GM10266 (cell line): ENCODE measurements at regions not wholly inside any gene's neighbourhood (a gene's known extent, or its start where the extent isn't known, plus 50 kb on each side); places are given as distances from the start of the nearest gene placed in this dataset.

Experiments used
- DNase-seq: peaks from one replicate; pipeline ENCODE4 v3.0.0; 2012; ENCODE audit errors: extremely low spot score
- TF ChIP-seq, protein P1 (sequence below): IDR thresholded peaks from 2 replicates; pipeline ENCODE4 v1.5.1; 2012; ENCODE audit warnings: mild to moderate bottlenecking, low read depth; ENCODE audit not compliant: control insufficient read depth, insufficient read depth; ENCODE audit errors: missing control alignments

DNA sequence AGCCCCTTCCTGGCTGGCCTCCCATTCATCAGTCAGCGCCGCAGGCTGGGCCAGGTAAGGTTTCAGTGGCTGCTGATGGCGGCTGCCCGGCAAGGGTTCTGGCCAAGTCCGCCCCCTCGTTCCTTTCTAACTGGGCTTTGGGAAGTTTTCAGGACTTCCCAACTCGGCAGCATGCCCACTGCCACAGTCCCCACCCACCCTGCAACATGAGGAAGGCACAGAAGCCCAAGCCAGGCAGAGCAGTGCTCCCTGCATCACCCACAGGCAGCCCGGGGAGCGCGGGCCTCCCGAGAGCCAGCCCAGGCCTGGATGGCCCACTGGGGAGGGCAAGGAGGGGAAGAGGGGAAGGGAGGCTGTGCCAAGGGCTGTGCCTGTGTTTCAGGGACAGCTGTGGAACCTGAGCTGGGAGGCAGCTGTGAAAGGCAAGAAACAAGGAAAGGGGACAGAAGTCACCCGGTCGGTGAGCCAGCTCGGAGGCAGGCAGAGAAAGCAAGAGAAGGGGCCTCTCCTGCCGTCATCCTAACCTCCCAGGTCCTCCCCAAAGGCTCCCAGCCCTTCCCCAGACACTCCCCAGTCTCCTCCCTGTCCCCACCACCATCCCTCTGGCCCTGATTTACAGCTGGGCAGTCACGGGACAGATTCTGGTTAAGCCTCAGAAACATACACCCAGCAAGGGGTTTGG, 73.9 kb downstream of the CPN2 start:
- TF ChIP-seq, protein P1, sequence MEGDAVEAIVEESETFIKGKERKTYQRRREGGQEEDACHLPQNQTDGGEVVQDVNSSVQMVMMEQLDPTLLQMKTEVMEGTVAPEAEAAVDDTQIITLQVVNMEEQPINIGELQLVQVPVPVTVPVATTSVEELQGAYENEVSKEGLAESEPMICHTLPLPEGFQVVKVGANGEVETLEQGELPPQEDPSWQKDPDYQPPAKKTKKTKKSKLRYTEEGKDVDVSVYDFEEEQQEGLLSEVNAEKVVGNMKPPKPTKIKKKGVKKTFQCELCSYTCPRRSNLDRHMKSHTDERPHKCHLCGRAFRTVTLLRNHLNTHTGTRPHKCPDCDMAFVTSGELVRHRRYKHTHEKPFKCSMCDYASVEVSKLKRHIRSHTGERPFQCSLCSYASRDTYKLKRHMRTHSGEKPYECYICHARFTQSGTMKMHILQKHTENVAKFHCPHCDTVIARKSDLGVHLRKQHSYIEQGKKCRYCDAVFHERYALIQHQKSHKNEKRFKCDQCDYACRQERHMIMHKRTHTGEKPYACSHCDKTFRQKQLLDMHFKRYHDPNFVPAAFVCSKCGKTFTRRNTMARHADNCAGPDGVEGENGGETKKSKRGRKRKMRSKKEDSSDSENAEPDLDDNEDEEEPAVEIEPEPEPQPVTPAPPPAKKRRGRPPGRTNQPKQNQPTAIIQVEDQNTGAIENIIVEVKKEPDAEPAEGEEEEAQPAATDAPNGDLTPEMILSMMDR: no peak
- no peak for DNase-seq

DNA sequence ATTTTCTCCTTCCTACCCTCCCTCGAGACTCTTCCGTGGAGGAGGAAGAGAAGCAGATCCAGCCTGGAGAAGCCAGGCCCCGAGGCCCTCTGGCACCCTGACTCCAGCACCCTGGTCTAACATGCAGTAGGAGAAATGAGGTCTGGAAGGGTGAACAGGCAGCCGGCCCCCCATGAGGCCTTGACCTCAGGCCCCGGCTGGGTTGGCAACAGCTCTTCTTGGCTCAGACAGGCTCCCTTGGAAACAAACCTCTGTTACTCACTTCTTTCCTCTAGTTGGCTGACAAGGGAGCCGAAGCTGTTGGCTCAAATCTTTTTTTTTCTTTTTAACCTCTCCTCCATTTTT, 73.4 kb downstream of the CPN2 start:
- TF ChIP-seq, protein P1: no peak
- DNase-seq: no peak

DNA sequence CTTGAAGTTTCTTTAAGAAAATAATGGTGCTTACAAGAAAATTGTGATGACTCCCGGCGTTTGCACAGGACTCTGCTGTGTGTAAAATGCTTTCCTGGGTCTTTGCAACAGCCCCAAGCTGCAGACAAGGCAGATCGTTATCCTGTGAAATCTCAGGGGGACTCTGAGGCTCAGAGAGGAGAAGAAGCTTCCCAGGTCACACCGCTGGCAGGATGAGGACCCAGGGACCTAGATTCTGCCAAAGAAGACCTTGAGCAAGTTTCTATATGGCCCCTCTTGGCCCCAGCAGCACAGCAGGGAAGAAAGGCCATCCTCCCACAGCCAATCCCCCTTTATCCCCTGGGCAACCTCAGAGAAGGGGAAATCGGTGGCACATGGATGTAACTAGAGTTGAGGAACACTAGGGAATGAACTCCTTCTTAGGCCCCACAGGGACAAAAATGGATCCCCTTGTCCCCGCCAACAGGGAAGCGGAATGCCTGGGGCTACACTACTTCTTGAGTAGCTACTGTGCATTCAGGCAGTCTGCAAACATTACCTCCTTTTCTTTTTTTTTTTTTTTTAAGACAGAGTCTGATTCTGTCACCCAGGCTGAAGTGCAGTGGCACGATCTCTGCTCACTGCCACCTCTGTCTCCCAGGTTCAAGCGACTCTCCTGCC, 72.8 kb downstream of the CPN2 start:
- DNase-seq: no peak
- TF ChIP-seq, protein P1: no peak

DNA sequence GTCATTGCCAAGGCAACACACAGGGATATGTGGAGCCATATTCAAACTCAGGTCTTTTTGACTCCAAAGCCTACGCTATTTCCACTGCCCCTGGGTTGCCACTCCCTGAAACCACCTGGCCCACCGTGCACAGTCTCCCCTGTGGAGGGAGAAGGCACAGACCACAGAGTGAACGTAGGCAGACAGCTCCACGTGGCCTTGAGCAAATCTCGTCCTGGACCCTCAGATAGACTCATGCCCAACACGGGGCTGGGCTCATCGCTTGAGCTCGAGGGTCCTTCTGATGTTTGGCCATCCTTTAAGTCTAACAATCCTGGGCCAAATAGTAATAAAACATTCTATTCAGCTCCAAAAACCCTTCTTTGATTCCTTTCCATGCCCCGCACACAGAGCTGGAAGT, 72.0 kb downstream of the CPN2 start:
- DNase-seq: no peak
- TF ChIP-seq, protein P1: no peak

DNA sequence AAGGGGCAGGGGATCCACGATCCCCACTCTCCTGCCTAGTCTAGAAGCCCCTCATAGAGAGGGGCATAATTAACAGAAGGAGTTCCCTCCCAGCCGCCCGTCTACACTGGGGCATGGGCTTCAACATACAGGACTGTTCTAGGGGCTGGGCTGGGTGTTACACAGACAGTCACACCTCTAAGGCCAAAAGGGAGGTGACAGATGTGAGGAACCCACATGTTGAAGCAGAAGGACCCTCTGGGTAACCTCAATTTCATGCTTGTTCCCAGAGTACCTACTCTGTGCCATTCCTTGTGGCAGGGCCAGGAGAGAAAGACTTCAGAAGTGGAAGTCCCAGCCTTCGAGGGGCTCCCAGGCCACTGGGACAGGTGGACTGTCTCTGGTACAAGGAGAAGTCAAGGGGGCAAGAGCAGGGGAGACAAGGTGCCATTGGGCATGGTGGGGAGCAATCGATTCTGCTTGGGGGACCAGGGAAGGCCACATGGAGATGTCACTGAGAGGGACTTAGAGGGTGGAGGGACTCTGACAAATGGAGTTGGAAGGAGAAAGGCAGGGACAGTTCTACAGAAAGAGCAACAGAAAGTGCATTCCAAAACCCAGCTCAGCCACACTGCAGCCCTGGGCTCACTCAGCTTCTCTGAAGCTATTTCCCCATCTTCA, 71.3 kb downstream of the CPN2 start:
- DNase-seq: no peak

DNA sequence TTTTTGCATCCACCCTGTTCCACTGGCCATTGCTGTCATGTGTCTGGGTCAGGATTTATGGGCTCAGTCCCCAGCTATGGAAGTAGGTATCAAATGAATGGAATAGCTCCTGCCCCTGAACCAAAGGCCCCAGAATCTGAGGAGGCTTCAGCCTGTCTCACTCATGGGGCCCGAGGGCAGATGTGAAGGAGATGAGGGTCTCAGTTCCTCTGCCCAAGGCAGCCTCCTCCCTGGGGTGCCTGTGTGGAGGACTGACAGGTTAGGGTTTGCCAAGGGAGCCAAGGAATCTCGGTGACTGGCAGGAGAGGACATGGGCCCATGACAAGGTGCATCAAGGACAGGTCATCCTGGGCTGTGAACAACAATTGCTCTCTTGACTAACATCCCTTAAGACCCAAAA, 70.4 kb downstream of the CPN2 start:
- TF ChIP-seq, protein P1: no peak
- no peak for DNase-seq

More for the DNA sequence above, 71.3 kb downstream of the CPN2 start:
- TF ChIP-seq, protein P1: no peak

DNA sequence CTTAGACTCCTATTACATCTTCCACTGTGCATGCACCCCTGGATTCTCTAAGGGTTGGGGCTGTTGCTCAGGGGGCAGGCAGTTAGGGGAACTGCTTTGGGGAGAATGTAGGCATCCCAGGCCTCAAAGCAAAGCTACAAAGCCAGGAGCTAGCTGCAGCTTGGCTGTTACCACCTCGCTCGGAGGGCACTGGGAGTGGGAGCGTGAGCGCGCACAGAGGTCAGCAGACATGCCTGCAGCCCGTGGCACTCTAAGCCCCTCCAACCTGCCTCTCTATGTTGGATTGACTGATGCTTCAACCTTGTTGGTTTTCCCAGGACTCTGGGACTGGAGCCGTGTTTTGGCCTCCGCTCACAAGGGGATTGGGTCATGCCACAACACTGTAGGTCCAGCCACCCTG, 69.8 kb downstream of the CPN2 start:
- TF ChIP-seq, protein P1: no peak
- DNase-seq: no peak
